AG04449 (cell line): ENCODE measurements at regions not wholly inside any gene's neighbourhood (a gene's known extent, or its start where the extent isn't known, plus 50 kb on each side); places are given as distances from the start of the nearest gene placed in this dataset.

ENCODE experiments used
- CTCF ChIA-PET: fragments of 350-600 bp; formaldehyde crosslinking; extraction: SDS; loops from one replicate; lab custom pipeline; 2021; ENCODE audit warnings: antibody characterized with exemption; lab: Yijun Ruan, JAX
- POLR2A ChIA-PET: fragments of 400-600, 350-600 bp; formaldehyde crosslinking; extraction: SDS; loops from one replicate; lab custom pipeline; 2020; ENCODE audit warnings: antibody characterized with exemption, inconsistent platforms; lab: Yijun Ruan, JAX
- DNase-seq: peaks from one replicate; pipeline ENCODE4 v3.0.0-alpha.2; 2010; ENCODE audit warnings: low read depth, low spot score
- H3K4me3 ChIP-seq: 2 replicates; pipeline ENCODE4 v1.5.1; 2011; ENCODE audit warnings: low read depth, mild to moderate bottlenecking, control low read depth, low read length
- TF ChIP-seq, protein P1 (sequence below): IDR thresholded peaks from one replicate; pipeline ENCODE4 v1.5.1; 2011; ENCODE audit warnings: mild to moderate bottlenecking, moderate library complexity, low read length, control low read depth, inconsistent platforms; ENCODE audit not compliant: insufficient read depth; ENCODE audit errors: missing control alignments

DNA sequence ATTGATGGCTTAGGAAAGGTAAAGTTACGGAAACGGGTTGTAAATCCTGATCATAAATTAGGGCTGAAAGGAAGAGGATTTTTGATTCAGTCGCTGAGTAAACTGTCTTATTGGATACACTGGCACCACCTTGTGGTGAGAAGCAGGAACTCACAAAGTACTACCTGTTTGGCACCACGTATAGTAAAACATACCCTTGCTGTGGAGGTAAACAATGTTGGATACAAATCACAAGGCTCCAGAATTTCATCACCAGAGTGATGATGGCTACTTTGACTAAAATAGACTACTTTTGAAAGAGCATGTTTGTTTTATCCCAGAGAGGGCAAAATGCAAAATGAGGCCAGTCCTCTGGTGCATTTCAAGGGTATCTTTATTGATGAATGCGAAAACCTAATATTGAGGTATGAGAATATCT is 216.9 kb downstream of the IGSF11 start:
- TF ChIP-seq, protein P1, sequence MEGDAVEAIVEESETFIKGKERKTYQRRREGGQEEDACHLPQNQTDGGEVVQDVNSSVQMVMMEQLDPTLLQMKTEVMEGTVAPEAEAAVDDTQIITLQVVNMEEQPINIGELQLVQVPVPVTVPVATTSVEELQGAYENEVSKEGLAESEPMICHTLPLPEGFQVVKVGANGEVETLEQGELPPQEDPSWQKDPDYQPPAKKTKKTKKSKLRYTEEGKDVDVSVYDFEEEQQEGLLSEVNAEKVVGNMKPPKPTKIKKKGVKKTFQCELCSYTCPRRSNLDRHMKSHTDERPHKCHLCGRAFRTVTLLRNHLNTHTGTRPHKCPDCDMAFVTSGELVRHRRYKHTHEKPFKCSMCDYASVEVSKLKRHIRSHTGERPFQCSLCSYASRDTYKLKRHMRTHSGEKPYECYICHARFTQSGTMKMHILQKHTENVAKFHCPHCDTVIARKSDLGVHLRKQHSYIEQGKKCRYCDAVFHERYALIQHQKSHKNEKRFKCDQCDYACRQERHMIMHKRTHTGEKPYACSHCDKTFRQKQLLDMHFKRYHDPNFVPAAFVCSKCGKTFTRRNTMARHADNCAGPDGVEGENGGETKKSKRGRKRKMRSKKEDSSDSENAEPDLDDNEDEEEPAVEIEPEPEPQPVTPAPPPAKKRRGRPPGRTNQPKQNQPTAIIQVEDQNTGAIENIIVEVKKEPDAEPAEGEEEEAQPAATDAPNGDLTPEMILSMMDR = peak; percentile 73
- ChIA-PET CTCF (interaction anchor here (1.1 to 1.6 kb wide), 3 partner anchors 9 to 15 kb away, joined by 3 to 10 read pairs (median 4); no protein-coding TSS in a partner anchor), POLR2A (interaction anchor here (0.6 kb wide), 1 partner anchor 217 kb away, joined by 3 read pairs; the partner anchor contains the start of gene IGSF11)
- no peak for DNase-seq
- no peak overlapping the region for H3K4me3 ChIP-seq

DNA sequence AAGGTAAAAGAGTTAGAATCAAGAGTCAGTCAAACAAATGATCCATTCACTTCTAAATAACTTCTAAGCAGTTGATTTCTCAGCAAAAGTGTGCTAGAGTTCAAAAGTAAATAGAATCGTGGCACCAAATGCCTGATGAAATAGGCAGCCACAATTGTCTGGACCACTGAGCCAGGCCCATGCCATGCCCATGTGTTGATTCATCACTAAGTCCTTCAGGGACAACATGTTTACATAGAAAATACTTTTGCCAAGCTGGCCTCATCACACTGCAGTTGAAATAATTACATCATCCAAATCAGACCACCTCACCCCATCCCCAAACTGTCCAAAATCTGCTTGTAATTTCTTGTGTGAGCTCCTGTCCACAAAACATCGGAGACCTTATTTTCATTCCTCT is 216.3 kb downstream of the IGSF11 start:
- TF ChIP-seq, protein P1 = no peak
- ChIA-PET POLR2A (interaction anchor here (0.6 kb wide), 1 partner anchor 216 kb away, joined by 3 read pairs; the partner anchor contains the start of gene IGSF11), CTCF (interaction anchor here (0.9 to 1.6 kb wide), 4 partner anchors 10 to 1953 kb away, joined by 3 to 10 read pairs (median 4); no protein-coding TSS in a partner anchor)
- H3K4me3 ChIP-seq = no peak overlapping the region
- DNase-seq = peak; percentile 19

DNA sequence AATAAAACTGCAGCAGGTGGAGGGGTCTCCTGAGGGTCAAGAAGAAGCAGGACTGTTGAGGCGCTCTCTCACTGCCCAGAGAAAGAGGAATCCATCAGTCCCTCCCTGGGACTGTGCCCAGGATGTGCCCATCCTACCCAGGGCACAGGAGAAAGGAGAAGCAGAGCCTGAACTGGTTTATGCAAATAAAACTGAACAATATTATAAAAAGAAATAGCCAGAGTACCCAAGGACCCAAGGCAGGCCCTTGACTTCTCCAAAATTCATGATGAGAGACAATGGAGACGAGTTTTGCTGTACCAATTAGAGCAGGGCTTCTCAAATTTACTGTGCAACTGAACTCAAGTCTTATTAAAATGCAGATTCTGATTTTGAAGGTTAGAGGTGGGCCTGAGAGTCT is 211.0 kb downstream of the IGSF11 start:
- TF ChIP-seq, protein P1 = no peak
- no peak for DNase-seq
- ChIA-PET POLR2A (no interaction called here), CTCF (no interaction called here)
- H3K4me3 ChIP-seq = no peak overlapping the region

DNA sequence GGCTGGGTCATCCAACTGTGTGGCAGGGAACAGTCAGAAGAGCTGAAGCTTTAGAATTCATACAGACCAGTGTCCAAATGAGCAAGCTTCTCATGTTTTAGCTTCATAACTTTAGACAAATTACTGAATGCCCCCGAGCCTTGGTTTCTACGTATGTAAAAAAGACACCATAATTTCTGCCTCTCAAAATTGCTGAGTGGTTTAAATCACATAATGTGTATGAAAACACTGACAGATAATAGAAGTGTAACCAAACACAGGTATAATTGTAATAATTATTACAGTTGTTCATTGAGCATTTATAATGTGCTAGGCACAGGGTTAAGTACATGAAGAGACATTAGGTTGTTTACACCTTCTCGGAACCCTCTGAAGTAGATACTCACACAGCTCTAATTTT is 207.2 kb downstream of the IGSF11 start:
- ChIA-PET POLR2A (no interaction called here), CTCF (interaction anchor here (1.9 kb wide), 1 partner anchor 11 kb away, joined by 7 read pairs; no protein-coding TSS in a partner anchor)
- no peak overlapping the region for H3K4me3 ChIP-seq
- no peak for DNase-seq
- TF ChIP-seq, protein P1 = no peak

DNA sequence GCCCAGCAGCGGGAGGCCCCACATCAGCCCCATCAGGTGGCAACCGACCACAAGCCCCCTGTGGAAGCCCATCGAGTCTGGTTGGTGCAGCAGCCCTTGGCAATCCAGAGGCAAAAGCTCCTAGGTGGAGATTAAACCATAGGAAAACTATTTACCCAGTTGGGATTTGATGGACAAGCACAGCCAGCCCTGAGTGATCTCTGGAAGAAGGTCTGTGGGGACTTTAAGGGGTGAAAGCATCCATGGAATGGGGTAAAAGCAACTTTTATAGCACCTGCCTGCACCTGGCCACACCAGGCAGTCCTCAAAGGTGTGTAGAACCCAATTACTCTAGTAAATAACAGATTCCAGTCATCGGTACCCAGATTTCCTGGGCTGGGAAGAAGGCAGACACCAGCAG is 206.3 kb downstream of the IGSF11 start:
- TF ChIP-seq, protein P1 = no peak
- ChIA-PET CTCF (interaction anchor here (1.9 kb wide), 1 partner anchor 11 kb away, joined by 7 read pairs; no protein-coding TSS in a partner anchor), POLR2A (no interaction called here)
- H3K4me3 ChIP-seq = no peak overlapping the region
- no peak for DNase-seq

DNA sequence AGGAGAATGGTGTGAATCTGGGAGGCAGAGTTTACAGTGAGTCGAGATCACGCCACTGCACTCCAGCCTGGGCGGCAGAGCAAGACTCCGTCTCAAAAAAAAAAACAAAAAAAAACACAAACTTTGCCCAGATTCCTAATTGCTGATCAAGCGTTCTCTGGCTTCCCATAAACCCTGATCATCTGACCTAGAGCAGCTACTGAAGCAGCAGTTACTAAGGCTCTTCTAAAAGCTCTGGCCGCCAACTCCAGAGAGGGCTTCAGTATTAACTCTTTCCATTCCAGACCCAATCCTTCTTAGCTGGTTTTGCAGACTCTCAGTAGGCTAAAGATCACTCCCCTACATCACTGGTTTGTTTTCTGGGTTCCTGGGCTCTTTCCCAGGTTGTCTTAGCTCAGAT is 201.6 kb downstream of the IGSF11 start:
- no peak overlapping the region for H3K4me3 ChIP-seq
- no peak for DNase-seq
- POLR2A ChIA-PET = no interaction called here
- TF ChIP-seq, protein P1 = no peak
- CTCF ChIA-PET = interaction anchor here (1.0 kb wide), 1 partner anchor 21 kb away, joined by 3 read pairs; no protein-coding TSS in a partner anchor
